A549 (cell line): ENCODE measurements at regions not wholly inside any gene's neighbourhood (a gene's known extent, or its start where the extent isn't known, plus 50 kb on each side); places are given as distances from the start of the nearest gene placed in this dataset.

Experiments used
- CTCF ChIP-seq: fragments of >200 bp; sonication (Bioruptor Twin); formaldehyde crosslinking; IDR thresholded peaks from 3 replicates; pipeline ENCODE4 v1.5.1; 2016
- EP300 ChIP-seq, 2 experiments: fragments of >200 bp; sonication (Bioruptor Twin); formaldehyde crosslinking; IDR thresholded peaks; 2 replicates in 1 of 2; 3 replicates in 1 of 2; pipeline ENCODE4 v1.6.1; 2016 to 2017
- JUNB ChIP-seq: fragments of >200 bp; sonication (Bioruptor Twin); formaldehyde crosslinking; IDR thresholded peaks from 2 replicates; pipeline ENCODE4 v1.6.1; 2016
- NFE2L2 ChIP-seq: fragments of 150-350 bp; conservative IDR thresholded peaks from 2 replicates; pipeline ENCODE4 v1.6.1; 2014; ENCODE audit warnings: low read length
- PBX3 ChIP-seq: IDR thresholded peaks from 2 replicates; pipeline ENCODE4 v1.6.1; 2012
- RNF2 ChIP-seq: fragments of 200-600 bp; sonication (generic); IDR thresholded peaks from 2 replicates; pipeline ENCODE4 v1.6.1; 2016; ENCODE audit warnings: low read depth, mild to moderate bottlenecking, antibody characterized with exemption, moderate library complexity, borderline replicate concordance

GRCh38 chr13:74973935-74974879, 507.8 kb downstream of the TBC1D4 start:
- TF ChIP-seq EP300 (IDR thresholded peaks at IDR 0.05) (no peak), RNF2 (no peak), NFE2L2 (no peak), CTCF (no peak), PBX3 (no peak), JUNB (no peak)
